GM12891 (cell line): ENCODE measurements at regions not wholly inside any gene's neighbourhood (a gene's known extent, or its start where the extent isn't known, plus 50 kb on each side); places are given as distances from the start of the nearest gene placed in this dataset.

Experiments
- DNase-seq: peaks from one replicate; pipeline ENCODE4 v3.0.0; 2011; ENCODE audit warnings: low spot score; ENCODE audit not compliant: insufficient read length
- FAIRE-seq: peaks from 2 replicates; lab custom pipeline; 2011; peaks lifted over from hg19 to GRCh38; lab: Jason Lieb, UNC
- PAX5 ChIP-seq: IDR thresholded peaks from 2 replicates; pipeline ENCODE4 v1.6.1; 2011; ENCODE audit warnings: low read length, moderate library complexity, mild to moderate bottlenecking; ENCODE audit not compliant: insufficient read depth, severe bottlenecking
- POLR2A ChIP-seq: IDR thresholded peaks from 2 replicates; pipeline ENCODE4 v1.6.1; 2011; ENCODE audit warnings: low read depth, low read length, control low read depth
- POLR2AphosphoS5 ChIP-seq: IDR thresholded peaks from 2 replicates; pipeline ENCODE4 v1.6.1; 2011; ENCODE audit warnings: low read depth, low read length, control low read depth
- POU2F2 ChIP-seq: IDR thresholded peaks from 2 replicates; pipeline ENCODE4 v1.6.1; 2011; ENCODE audit warnings: low read depth, mild to moderate bottlenecking, control low read depth, low read length, moderate library complexity
- SPI1 ChIP-seq: IDR thresholded peaks from 2 replicates; pipeline ENCODE4 v1.6.1; 2011; ENCODE audit warnings: low read depth, low read length, control low read depth
- TAF1 ChIP-seq: IDR thresholded peaks from 2 replicates; pipeline ENCODE4 v1.6.1; 2011; ENCODE audit warnings: low read depth, low read length, control low read depth

GRCh38 chr5:162514116-162514515 lies 446.5 kb downstream of the GABRG2 start:
- TF ChIP-seq PAX5 = no peak
- no peak for TF ChIP-seq TAF1
- no peak for TF ChIP-seq POLR2AphosphoS5
- no peak for TF ChIP-seq POLR2A
- TF ChIP-seq SPI1 = no peak
- FAIRE-seq = no peak
- no peak for DNase-seq

DNA sequence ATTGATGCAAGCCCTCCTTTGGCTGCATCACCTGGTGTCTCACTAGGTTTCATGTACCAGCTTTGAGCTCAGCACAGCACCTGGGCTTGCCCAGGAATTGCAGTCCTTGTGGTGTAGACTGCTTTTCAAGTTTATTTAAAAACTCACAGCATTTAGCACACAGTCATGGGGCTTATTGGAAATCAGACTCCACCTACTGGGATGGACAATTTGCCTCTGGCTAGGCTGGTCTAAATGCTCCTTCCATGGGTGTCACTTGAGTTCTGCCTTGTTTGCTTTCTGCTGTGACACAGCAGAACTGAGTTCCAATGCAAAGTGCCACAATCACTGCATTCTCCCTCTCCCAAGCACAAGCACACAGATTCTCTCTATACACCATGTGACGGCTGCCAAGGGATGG lies 453.3 kb downstream of the GABRG2 start:
- DNase-seq (no peak), FAIRE-seq (no peak)
- no peak for TF ChIP-seq POLR2AphosphoS5
- no peak for TF ChIP-seq SPI1
- no peak for TF ChIP-seq POU2F2
- no peak for TF ChIP-seq PAX5

DNA sequence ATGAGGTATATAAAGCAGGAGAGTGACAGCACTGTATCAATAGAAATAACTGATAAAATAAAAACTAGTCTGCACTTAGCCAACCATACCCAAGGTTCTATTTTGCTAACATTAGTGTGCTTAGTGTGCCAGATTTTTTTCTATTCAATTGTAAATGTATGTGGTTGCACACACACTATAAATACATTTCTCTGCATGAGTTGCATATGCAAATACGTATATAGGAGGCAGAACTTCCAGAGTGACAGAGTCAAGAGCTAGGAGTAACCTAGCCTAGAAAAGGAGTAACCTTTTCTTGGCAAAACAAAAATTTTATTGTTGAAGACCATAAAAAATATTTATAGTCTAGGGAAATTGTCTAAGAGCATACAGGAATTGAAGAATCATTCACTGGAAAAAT lies 461.6 kb downstream of the GABRG2 start:
- no peak for TF ChIP-seq PAX5
- no peak for TF ChIP-seq SPI1
- no peak for TF ChIP-seq POLR2A
- TF ChIP-seq POU2F2 = no peak
- no peak for TF ChIP-seq POLR2AphosphoS5
- no peak for TF ChIP-seq TAF1
- DNase-seq (no peak), FAIRE-seq (no peak)

DNA sequence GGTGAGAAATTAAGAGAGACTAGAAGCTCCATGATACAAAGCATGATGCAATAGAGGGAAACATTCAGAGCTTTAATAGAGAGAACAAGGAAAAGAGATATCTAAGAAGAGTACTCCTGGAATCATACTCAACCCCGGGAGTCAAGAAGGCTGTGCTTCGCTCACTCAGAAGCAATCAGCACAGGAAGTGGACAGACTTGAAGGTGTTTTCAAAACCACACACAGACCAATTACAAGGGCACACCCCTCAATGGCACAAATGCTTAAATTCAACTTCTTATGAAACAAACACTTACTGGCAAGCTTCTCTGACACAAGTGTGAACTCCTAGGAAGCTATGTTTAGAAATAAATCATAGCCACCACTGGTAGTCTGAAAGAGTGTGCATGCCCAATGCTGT lies 462.3 kb downstream of the GABRG2 start:
- DNase-seq (no peak), FAIRE-seq (no peak)
- no peak for TF ChIP-seq POLR2AphosphoS5
- TF ChIP-seq POU2F2 = no peak
- TF ChIP-seq TAF1 = no peak
- no peak for TF ChIP-seq POLR2A
- TF ChIP-seq PAX5 = no peak
- no peak for TF ChIP-seq SPI1

- DNase-seq = no peak
- no peak for FAIRE-seq
- TF ChIP-seq TAF1 (no peak), POLR2AphosphoS5 (no peak), SPI1 (no peak), PAX5 (no peak)
These were observed 475.9 kb downstream of the GABRG2 start for GRCh38 chr5:162543437-162543836.

GRCh38 chr5:162544905-162545304 lies 477.3 kb downstream of the GABRG2 start:
- FAIRE-seq (no peak), DNase-seq (no peak)
- no peak for TF ChIP-seq TAF1
- TF ChIP-seq POLR2A = no peak
- TF ChIP-seq PAX5 = no peak
- TF ChIP-seq POLR2AphosphoS5 = no peak
- no peak for TF ChIP-seq SPI1
- no peak for TF ChIP-seq POU2F2

- no peak for FAIRE-seq
- TF ChIP-seq POU2F2 = no peak
- TF ChIP-seq TAF1 = no peak
- no peak for TF ChIP-seq PAX5
- no peak for TF ChIP-seq POLR2AphosphoS5
- TF ChIP-seq POLR2A = no peak
- no peak for TF ChIP-seq SPI1
These were observed 482.7 kb downstream of the GABRG2 start for GRCh38 chr5:162550236-162550635.

GRCh38 chr5:162558120-162558519 lies 490.5 kb downstream of the GABRG2 start:
- no peak for TF ChIP-seq PAX5
- TF ChIP-seq POU2F2 = no peak
- TF ChIP-seq POLR2A = no peak
- no peak for TF ChIP-seq SPI1
- DNase-seq = no peak
- no peak for FAIRE-seq

More at GRCh38 chr5:162550236-162550635, 482.7 kb downstream of the GABRG2 start:
- DNase-seq = no peak

- FAIRE-seq (no peak), DNase-seq (no peak)
- TF ChIP-seq POLR2AphosphoS5 (no peak), SPI1 (no peak), POU2F2 (no peak), PAX5 (no peak), TAF1 (no peak), POLR2A (no peak)
These were observed 500.1 kb downstream of the GABRG2 start for GRCh38 chr5:162567644-162568043.

DNA sequence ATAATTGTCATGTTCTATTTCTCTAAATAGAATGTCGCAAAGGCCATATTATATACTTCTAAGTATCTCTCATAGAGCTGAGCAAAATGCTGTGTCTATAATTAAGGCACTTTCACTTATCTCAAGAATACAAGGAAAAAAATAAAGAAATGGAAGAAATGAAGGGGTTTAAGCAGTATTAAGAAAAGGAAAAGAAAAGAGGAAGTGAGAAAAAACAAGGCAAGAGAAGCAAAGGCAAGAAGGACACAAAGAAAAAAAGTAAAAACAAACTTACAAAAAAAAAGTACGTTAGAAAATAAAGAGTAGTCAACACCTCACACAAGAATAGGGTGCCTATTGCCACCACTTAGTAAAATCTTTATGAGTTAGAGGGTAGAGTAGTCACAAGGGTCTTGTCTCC lies 506.2 kb downstream of the GABRG2 start:
- FAIRE-seq (no peak), DNase-seq (no peak)
- TF ChIP-seq POLR2AphosphoS5 (no peak), TAF1 (no peak), PAX5 (no peak), POU2F2 (no peak), SPI1 (peak; percentile 24; the same call in 1 of the 2 replicates), POLR2A (no peak)

DNA sequence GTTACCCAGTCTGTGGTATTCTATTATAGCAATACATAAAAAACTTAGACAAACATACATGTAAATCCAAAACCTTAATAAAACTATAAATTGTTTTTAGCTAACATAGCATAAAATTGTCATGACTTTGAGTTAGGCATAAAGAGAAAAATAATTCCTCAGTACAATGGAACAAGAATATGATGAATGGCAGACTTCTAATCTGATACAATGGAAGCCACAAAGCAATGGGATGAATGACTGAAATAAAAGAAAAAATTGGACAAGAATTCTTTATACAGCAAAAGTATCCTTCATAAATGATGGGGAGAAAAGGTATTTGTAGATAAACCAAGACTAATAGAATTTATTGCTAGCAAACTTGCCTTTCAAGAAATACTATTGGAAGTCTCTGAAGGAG lies 524.2 kb downstream of the GABRG2 start:
- FAIRE-seq = no peak

More for the DNA sequence above, 524.2 kb downstream of the GABRG2 start:
- no peak for DNase-seq
- TF ChIP-seq TAF1 = no peak
- no peak for TF ChIP-seq SPI1
- TF ChIP-seq PAX5 = no peak
- TF ChIP-seq POLR2A = no peak
- no peak for TF ChIP-seq POU2F2
- TF ChIP-seq POLR2AphosphoS5 = no peak
